Activated naive CD8-positive, alpha-beta T cell treated with anti-CD3 and anti-CD28 coated beads, Interleukin-2, amount 50 U/mL, for 16 hours (primary cell): ENCODE measurements at regions not wholly inside any gene's neighbourhood (a gene's known extent, or its start where the extent isn't known, plus 50 kb on each side); places are given as distances from the start of the nearest gene placed in this dataset.
"Not testable (repeated sequence)": the region's sequence is repeated elsewhere in the genome, so short reads cannot be mapped to it uniquely, and the experiment has no call there.

Experiments used
- DNase-seq: peaks from one replicate; pipeline ENCODE4 v3.0.0-alpha.2; 2020; ENCODE audit warnings: low read depth, low spot score

DNA sequence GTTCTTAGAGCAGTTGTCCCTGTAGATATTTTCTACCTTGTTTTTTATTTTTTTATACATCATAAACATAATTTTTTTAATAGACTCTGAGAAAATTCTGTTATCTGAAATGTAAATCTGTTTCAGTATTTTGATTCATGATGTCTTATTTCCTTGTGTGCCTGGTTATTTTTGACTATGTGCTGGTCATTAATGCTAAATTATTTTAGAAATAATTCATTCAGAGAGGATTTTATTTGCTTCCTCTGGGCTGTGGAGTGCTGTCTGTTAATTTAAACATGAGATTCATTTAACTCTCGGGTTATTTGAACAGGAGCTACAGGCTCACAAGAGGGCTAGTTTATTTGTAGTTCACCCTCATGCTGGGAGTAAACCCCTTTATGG lies 124.3 kb upstream of the PITX1 start:
- DNase-seq, result no peak

DNA sequence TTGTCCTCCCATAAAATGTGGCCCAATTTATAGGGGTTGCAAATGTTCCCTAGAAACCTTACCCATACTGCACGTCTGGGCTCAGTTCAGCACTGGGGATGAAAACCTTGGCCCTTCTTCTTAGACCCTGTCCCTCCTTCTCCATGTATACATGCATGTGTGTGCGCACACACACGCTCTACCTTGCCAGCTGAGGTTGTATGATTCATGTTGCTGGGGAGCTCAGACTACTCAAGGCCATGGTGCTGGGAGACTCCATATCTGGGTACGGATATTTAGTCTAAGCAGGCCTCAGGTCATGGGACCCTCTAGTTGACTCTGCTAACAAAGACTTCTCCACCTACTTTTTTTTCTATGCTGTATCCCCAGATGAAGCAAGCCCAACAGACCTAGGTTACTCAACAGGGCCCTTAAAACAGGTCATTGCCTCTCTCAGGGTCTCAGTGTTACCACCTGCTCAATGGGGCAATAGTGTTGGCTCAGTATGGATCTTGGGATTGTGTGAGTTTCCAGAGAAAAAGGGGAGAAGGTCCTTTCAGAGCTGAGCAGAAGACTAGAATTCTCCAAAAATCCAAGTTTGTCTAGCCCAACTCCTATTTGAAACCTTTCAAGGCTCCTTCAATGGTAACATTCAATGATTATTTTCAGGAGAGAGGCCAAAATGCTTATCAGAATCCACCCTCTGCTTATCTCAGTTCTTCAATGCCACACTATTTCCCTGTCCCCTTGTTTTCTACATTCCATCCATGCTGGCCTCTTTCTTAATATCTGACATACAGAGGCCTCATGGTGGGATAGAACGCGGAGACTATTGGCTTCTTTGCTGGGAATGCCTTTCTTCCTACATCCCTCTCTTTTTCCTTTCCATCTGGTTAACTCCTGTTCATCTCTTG lies 123.6 kb upstream of the PITX1 start:
- no peak for DNase-seq

DNA sequence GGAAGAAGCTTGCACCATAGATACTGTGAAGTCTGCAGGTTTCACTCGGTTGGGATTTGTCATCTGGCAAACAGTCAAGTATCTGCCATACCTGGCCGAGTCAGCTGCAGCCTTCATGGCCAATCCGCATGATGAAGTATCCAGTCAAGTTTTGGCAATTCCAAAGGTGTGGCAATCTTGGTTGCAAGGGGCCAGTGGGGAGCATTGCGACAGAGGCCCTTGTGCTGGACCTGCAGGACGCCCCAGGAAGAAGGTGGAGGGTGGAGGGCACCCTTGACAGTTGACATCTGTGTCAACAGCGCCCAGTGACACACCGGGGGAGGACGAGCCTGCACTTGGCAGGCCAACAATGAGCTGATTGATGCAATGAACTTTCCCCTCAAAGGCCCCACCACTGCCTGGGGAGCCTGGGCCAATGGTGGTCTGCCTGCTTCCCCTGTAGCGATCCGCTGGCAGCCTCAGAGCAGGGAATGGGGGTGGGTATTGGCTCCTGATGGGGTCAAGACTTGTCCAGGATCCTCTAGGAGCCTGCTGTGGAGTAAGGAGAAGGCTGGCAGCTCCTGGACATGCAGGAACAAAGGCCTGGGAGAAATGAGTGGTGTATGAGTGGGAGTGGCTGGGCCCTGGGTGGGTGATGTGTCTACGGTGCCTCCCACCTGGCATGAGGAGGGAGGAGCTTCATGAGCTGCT lies 122.8 kb upstream of the PITX1 start:
- no peak for DNase-seq

DNA sequence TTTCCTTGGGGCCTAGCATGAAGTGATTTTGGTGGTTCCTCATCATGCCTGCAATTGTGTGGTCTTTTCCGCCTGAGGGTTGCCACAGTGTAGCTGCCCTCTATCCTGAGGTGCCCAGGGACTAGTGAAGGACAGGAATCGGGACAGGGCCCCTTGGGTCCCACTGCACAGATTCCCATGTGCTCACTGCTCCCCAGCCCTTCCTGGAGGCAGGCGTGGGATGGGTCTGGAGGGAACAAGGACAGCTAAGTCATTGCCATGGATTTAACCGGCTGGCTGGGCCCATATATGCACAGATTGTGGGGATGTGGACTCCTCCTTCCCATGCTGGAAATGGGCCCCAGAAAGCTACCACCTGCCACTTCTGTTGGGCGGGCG lies 122.3 kb upstream of the PITX1 start:
- DNase-seq, result no peak

DNA sequence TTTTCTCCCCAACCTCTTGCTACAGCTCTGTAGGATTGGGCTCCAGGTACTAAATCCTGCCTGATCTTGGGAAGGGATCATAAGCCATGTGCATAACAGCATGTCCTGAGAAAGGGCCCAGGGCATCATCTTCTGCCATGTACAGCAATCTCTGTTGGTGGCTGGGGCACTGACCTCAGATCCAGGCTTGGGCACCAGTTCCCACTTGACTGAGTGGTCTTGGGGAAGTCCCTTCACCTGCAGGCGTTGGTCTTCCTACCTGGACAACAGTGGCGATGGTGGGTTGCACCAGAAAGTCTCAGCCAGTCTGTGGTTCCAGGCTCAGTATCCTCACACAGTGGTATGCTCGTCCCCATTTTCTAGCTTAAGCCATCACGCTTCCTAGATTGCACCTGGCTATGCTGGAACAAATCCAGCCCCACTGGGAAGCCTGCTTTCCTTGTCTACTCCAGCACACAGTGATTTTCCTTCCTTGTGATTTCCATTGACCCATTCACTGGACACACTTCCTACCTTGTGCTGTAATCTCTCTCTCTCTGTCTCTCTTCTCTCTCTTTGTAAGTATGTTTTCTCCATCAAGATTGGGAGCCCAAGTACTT lies 121.7 kb upstream of the PITX1 start:
- DNase-seq, result no peak

GRCh38 chr5:135154961-135155360 lies 120.9 kb upstream of the PITX1 start:
- DNase-seq, result no peak

- DNase-seq, result no peak
Measured at GRCh38 chr5:135154197-135154596, 120.2 kb upstream of the PITX1 start.

GRCh38 chr5:135153661-135154060 lies 119.6 kb upstream of the PITX1 start:
- no peak for DNase-seq

- no peak for DNase-seq
Measured at GRCh38 chr5:135153259-135153658, 119.2 kb upstream of the PITX1 start.

DNA sequence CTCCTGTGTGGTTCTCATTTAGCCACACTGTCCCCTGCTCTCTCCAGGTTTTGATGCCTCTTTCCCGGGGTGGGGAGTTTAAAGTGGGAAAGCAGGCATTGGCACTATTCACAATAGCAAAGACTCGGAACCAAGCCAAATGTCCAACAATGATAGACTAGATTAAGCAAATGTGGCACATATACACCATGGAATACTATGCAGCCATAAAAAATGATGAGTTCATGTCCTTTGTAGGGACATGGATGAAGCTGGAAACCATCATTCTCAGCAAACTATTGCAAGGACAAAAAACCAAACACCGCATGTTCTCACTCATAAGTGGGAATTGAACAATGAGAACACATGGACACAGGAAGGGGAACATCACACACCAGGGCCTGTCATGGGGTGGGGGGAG lies 117.6 kb upstream of the PITX1 start:
- DNase-seq, result not testable (repeated sequence)

- DNase-seq, result no peak
Measured at GRCh38 chr5:135151256-135151655, 117.2 kb upstream of the PITX1 start.

- no peak for DNase-seq
Measured at GRCh38 chr5:135150767-135151166, 116.7 kb upstream of the PITX1 start.

GRCh38 chr5:135149956-135150723 lies 116.1 kb upstream of the PITX1 start:
- no peak for DNase-seq

DNA sequence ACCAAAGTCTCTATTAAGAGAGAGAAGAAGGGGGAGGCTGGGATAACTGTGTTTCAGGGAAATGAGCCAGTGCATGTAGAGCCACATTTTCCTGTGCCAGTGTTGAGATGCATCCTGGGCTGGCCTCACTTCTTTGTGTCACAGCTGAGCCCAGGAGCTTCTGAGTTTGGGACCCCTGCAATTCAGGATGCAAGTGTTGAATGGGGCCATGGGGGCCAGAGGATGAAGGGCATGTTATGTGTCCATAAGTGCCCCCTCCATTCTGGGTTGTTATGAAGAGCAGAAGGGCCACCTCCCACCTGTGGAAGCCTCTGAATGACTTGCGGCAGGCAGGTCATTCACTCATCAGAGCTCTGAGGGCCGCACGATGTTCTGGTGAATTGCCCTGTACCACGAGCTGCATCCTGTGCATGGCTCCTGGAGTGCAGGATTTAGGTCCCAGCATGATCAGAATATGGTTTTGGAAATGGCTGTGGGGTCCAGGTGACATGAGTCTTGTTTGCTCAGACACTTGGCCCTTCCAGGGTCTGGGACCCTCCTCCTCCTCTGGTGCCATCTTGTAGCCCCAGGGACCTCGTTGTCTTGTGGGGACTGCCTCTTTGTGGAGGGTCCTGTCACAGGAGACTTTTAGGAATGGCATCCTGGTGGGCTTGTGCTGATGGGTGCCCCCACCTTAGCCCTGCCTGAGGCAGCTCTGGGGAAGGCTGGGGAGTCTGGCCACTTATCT lies 115.4 kb upstream of the PITX1 start:
- DNase-seq, result no peak

DNA sequence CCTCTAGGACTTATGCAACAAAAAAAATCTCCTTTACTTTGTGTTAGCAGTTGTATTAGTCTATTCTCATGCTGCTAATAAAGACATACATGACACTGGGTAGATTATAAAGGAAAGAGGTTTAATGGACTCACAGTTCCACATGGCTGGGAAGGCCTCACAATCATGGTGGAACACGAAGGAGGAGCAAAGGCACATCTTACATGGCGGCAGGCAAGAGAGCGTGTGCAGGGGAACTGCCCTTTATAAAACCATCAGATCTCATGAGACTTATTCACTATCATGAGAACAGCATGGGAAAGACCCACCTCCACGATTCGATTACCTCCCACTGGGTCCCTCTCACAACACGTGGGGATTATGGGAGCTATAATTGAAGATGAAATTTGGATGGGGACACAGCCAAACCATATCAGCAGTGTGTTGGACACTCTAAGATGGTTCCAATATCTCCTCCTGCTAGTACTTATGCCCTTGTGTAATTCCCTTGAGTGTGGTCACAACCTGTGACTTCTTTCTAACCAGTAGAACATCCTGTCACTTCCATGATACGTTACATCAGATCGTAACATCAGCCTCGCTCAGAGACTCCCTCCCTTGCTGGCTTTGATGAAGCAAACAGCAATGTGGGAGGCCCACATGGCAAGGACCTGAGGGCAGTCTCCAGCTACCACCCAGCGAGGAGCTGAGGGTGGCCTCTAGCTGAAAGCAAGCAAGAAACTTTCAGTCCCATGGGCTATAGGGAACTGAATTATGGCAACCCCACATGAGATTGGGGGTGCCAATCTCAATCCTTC lies 113.5 kb upstream of the PITX1 start:
- no peak for DNase-seq

GRCh38 chr5:135145985-135146384 lies 112.0 kb upstream of the PITX1 start:
- no peak for DNase-seq

DNA sequence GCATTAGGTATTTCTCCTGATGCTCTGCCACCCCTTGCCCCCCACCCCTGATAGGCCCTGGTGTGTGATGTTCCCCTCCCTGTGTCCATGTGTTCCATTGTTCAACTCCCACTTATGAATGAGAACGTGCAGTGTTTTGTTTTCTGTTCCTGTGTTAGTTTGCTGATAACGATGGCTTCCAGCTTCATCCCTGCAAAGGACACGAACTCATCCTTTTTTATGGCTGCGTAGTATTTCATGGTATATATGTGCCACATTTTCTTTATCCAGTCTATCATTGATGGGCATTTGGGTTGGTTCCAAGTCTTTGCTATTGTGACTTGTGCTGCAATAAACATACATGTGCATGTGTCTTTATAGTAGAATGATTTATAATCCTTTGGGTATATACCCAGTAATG lies 109.7 kb upstream of the PITX1 start:
- not testable (repeated sequence) for DNase-seq

DNA sequence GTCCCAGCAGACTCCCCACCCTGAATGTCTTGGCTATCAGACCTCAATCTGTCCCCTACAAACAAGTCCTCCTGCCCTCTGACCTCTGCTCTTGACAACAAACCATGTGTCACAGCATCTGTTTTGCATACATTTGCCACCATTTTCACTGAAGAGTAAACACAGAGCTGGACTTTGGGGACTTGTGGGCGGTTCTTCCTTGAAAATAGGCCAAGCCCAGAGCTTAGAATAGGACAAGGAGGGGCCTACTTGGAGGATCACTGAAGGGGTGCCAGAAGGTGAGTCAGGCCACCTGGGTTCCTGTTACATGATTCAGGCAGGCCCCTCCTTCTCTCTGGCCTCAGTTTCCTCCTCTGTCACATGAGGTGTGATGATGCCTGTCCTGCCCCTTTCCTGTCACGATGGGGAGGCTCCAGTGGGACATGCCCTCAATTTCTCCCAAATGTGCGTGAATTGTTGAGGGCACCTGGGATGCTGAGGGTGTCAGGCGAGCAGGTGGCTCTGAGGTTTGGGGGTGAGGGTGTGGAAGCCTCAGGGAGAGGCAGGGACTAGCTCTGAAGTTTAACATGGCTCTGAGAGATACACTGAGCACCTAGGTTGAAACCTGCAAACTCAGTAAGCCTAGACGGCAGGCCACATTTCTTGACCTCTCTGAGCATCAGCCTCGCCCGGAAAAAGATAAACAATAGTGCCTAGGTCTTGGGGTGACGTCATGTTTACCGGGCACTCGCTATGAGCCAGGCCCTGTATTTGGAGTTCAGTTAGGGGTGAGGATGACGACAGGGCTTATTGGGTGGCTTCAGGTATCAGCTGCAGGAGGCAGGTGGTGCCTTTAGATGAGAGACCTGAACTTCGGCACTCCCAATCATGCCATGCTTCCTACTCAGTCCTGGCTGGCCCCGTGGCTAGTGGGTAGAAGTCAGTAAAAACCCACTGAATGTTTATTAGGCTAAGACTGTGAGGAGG lies 107.6 kb upstream of the PITX1 start:
- no peak for DNase-seq

GRCh38 chr5:135140446-135141204 lies 106.6 kb upstream of the PITX1 start:
- DNase-seq, result no peak
